ENCODE measurements at regions not wholly inside any gene's neighbourhood (a gene's known extent, or its start where the extent isn't known, plus 50 kb on each side); places are given as distances from the start of the nearest gene placed in this dataset.

DNA sequence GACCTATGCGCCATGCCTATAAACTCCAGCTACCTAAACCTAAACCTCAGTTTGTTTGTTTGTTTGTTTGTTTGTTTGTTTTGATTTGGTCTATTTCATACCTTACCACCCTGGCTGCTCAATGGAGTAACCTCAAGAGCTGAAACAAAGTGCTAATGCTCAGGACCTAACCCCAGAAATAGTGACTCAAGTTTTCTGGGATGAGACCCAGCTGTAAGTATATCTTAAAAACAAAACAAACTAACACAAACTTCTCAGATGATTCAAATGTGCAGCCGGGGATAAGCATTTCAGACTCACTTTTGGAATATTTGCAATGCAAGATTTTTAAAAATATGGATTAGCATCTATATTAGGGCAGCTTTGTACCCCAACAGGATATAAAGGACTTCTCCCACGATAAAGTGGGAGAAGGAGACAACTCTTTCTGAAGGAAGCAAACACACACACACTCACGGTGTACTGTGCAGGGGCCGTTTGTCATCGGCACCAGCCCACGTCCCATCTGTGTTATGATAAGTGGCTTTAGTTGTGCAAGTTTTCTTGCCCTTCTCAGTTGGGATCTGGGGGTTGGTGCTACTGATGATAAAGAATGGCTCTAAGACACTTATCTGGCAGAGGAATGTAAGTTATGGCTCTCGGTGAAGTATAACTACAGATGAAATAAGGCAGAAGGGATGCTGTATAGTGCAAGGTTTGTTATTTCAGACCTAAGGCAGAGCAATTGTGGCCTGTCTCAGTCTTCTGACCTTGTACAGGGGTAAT is 516.7 kb upstream of the TMEM132C start:
- H3K9me3 Mint-ChIP-seq = no peaks in the 10 kb centered on the region
- no peaks in the 10 kb centered on the region for H3K27me3 Mint-ChIP-seq (ENCODE audit: insufficient read depth, low read depth)
- TF ChIP-seq, protein P1, sequence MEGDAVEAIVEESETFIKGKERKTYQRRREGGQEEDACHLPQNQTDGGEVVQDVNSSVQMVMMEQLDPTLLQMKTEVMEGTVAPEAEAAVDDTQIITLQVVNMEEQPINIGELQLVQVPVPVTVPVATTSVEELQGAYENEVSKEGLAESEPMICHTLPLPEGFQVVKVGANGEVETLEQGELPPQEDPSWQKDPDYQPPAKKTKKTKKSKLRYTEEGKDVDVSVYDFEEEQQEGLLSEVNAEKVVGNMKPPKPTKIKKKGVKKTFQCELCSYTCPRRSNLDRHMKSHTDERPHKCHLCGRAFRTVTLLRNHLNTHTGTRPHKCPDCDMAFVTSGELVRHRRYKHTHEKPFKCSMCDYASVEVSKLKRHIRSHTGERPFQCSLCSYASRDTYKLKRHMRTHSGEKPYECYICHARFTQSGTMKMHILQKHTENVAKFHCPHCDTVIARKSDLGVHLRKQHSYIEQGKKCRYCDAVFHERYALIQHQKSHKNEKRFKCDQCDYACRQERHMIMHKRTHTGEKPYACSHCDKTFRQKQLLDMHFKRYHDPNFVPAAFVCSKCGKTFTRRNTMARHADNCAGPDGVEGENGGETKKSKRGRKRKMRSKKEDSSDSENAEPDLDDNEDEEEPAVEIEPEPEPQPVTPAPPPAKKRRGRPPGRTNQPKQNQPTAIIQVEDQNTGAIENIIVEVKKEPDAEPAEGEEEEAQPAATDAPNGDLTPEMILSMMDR (IDR thresholded peaks at IDR 0.05) = no peak
- no peak for TF ChIP-seq EZH2 (IDR thresholded peaks at IDR 0.05)
- TF ChIP-seq EZH2phosphoT487 (IDR thresholded peaks at IDR 0.05) = no peak
- Histone ChIP-seq H3K27ac (no peak overlapping the region), H4K20me1 (ENCODE audit: low read depth) (no peaks in the 10 kb centered on the region), H3K4me3 (no peak overlapping the region), H3K4me2 (no peak overlapping the region), H3K79me2 (ENCODE audit: low read depth) (no peaks in the 10 kb centered on the region), H2AFZ (replicated peaks) (no peak overlapping the region), H3K4me1 (no peaks in the 10 kb centered on the region), H3K27me3 (no peaks in the 10 kb centered on the region), H3F3A (ENCODE audit: low read depth) (no peaks in the 10 kb centered on the region), H3K36me3 (no peaks in the 10 kb centered on the region), H3K9ac (no peak overlapping the region), H3K9me3 (ENCODE audit: low read depth) (no peaks in the 10 kb centered on the region)
- no peak for DNase-seq (ENCODE audit: low spot score)
- no peaks in the 10 kb centered on the region for H3K4me1 Mint-ChIP-seq
- no peaks in the 10 kb centered on the region for H3K36me3 Mint-ChIP-seq
- H3K4me3 Mint-ChIP-seq = no peak overlapping the region
- no peak overlapping the region for H3K27ac Mint-ChIP-seq

DNA sequence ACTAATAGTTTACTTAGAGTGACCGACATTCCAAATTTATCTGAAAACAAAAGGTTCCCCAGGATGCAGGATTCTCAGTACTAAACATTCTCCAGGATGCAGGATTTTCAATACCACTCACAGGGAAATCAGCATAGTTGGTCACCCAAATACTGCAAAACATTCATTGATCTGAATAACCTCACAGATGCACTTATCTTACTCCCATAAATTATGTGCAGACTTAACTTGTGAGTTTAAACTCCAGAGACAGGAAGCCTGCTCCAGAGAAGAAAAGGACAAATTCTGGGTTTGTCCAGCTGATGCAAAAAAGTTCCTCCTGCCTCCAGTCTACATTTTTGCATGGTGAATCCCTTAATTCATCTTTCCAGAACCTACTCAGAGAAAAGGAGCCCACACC is 514.2 kb upstream of the TMEM132C start:
- no peaks in the 10 kb centered on the region for H3K27me3 ChIP-seq
- H3K4me1 ChIP-seq = no peaks in the 10 kb centered on the region
- H3K9ac ChIP-seq = no peak overlapping the region
- H3F3A ChIP-seq (ENCODE audit: low read depth) = no peaks in the 10 kb centered on the region
- H2AFZ ChIP-seq (replicated peaks) = no peak overlapping the region
- H3K9me3 ChIP-seq (ENCODE audit: low read depth) = no peaks in the 10 kb centered on the region
- H3K27me3 Mint-ChIP-seq (ENCODE audit: insufficient read depth, low read depth) = no peaks in the 10 kb centered on the region
- no peaks in the 10 kb centered on the region for H3K79me2 ChIP-seq (ENCODE audit: low read depth)
- H4K20me1 ChIP-seq (ENCODE audit: low read depth) = no peaks in the 10 kb centered on the region
- no peak for DNase-seq (ENCODE audit: low spot score)
- no peaks in the 10 kb centered on the region for H3K4me1 Mint-ChIP-seq
- no peaks in the 10 kb centered on the region for H3K36me3 ChIP-seq
- no peak overlapping the region for H3K27ac ChIP-seq
- peaks cover 4% of the 10 kb centered on the region for H3K9me3 Mint-ChIP-seq
- no peak overlapping the region for H3K27ac Mint-ChIP-seq
- no peak overlapping the region for H3K4me2 ChIP-seq
- H3K4me3 ChIP-seq = no peak overlapping the region
- no peaks in the 10 kb centered on the region for H3K36me3 Mint-ChIP-seq
- no peak overlapping the region for H3K4me3 Mint-ChIP-seq
- TF ChIP-seq, protein P1 (IDR thresholded peaks at IDR 0.05) = no peak
- TF ChIP-seq EZH2phosphoT487 (IDR thresholded peaks at IDR 0.05) = no peak
- no peak for TF ChIP-seq EZH2 (IDR thresholded peaks at IDR 0.05)

DNA sequence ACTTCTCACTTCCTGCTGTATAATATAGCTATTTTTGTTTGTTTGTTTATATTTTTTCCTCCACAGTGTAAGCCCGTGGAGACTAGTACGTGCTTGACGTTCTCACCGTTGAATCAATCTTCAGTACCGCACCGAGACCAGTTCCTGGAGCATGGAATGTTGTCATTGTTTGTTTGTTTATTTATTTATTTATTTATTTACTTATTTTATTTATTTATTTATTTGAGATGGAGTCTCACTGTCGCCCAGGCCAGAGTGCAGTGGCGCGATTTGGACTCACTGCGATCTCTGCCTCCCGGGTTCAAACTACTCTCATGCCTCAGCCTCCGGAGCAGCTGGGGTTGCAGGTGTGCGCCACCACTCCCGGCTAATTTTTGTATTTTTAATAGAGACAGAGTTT is 506.6 kb upstream of the TMEM132C start:
- H3K36me3 Mint-ChIP-seq = no peaks in the 10 kb centered on the region

More for the DNA sequence above, 506.6 kb upstream of the TMEM132C start:
- Histone ChIP-seq H3K9ac (no peak overlapping the region), H3K4me1 (no peaks in the 10 kb centered on the region), H2AFZ (replicated peaks) (no peak overlapping the region), H3K27ac (no peak overlapping the region), H3K9me3 (ENCODE audit: low read depth) (no peaks in the 10 kb centered on the region), H3K79me2 (ENCODE audit: low read depth) (no peaks in the 10 kb centered on the region), H3K4me2 (no peak overlapping the region), H3K27me3 (no peaks in the 10 kb centered on the region), H3K36me3 (no peaks in the 10 kb centered on the region), H4K20me1 (ENCODE audit: low read depth) (no peaks in the 10 kb centered on the region), H3K4me3 (no peak overlapping the region), H3F3A (ENCODE audit: low read depth) (no peaks in the 10 kb centered on the region)
- DNase-seq (ENCODE audit: low spot score) = no peak
- TF ChIP-seq EZH2phosphoT487 (IDR thresholded peaks at IDR 0.05) (no peak), EZH2 (IDR thresholded peaks at IDR 0.05) (no peak)
- TF ChIP-seq, protein P1 (IDR thresholded peaks at IDR 0.05) = no peak
- Mint-ChIP-seq H3K9me3 (peaks cover 4% of the 10 kb centered on the region), H3K27me3 (ENCODE audit: insufficient read depth, low read depth) (peaks cover 4% of the 10 kb centered on the region), H3K27ac (no peak overlapping the region), H3K4me1 (peaks cover 3% of the 10 kb centered on the region), H3K4me3 (no peak overlapping the region)
